NT2/D1 (cell line): ENCODE measurements at regions not wholly inside any gene's neighbourhood (a gene's known extent, or its start where the extent isn't known, plus 50 kb on each side); places are given as distances from the start of the nearest gene placed in this dataset.

Experiments
- SUZ12 ChIP-seq: IDR thresholded peaks from 2 replicates; pipeline ENCODE4 v1.6.1; 2011; ENCODE audit not compliant: insufficient read length, insufficient read depth; ENCODE audit errors: extremely low read depth
- YY1 ChIP-seq: IDR thresholded peaks from 2 replicates; pipeline ENCODE4 v1.6.1; 2011; ENCODE audit not compliant: insufficient read length, insufficient read depth
- ZNF274 ChIP-seq: IDR thresholded peaks from 2 replicates; pipeline ENCODE4 v1.6.1; 2011; ENCODE audit warnings: mild to moderate bottlenecking, low read depth, low read length

DNA sequence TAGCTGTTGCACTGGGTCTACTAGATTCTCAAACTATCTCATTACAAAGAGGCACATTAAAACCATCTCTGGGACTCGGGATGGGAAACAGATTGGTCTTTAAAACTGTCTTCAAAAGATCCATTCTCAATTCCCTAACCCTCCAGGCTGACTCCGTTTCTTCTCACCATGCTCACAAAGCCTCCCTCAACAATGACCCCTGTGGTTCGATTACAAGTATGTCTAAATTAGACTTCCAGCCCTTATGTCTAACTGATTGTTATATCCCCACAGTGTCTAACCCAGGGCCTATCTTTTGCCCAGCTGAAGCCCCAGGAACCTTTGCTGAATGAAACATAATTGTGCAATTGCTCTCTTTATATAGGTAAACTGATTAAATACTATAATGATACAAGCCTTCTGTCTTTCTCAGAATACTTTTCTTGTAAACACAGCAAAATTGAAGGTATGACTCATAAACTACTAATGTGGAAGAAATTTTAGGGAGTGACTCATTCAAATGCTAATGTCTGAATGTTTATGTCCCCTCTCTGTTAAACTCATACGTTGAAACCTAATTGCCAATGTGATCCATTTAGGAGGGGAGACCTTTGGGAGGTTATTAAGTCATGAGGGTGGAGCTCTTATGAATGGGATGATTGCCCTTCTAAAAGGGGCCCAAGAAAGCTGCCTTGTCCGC lies 65.6 kb upstream of the DAB1 start:
- no peak for TF ChIP-seq ZNF274
- TF ChIP-seq YY1, result no peak
- no peak for TF ChIP-seq SUZ12
